ENCODE measurements at regions not wholly inside any gene's neighbourhood (a gene's known extent, or its start where the extent isn't known, plus 50 kb on each side); places are given as distances from the start of the nearest gene placed in this dataset.

- no peak for DNase-seq (ENCODE audit: low spot score)
Measured at GRCh38 chr16:72406390-72406789, 234.4 kb upstream of the PMFBP1 start.

- no peak for DNase-seq (ENCODE audit: low spot score)
Measured at GRCh38 chr16:72404299-72404698, 232.3 kb upstream of the PMFBP1 start.

- DNase-seq (ENCODE audit: low spot score), result no peak
Measured at GRCh38 chr16:72401084-72401361, 229.1 kb upstream of the PMFBP1 start.

GRCh38 chr16:72400257-72401083 lies 228.5 kb upstream of the PMFBP1 start:
- DNase-seq (ENCODE audit: low spot score), result peak; percentile 58

- no peak for DNase-seq (ENCODE audit: low spot score)
Measured at GRCh38 chr16:72399811-72400210, 227.9 kb upstream of the PMFBP1 start.

- no peak for DNase-seq (ENCODE audit: low spot score)
Measured at GRCh38 chr16:72397876-72398275, 225.9 kb upstream of the PMFBP1 start.

GRCh38 chr16:72394526-72394925 lies 222.6 kb upstream of the PMFBP1 start:
- DNase-seq (ENCODE audit: low spot score), result no peak

GRCh38 chr16:72389791-72390190 lies 217.8 kb upstream of the PMFBP1 start:
- DNase-seq (ENCODE audit: low spot score), result no peak

- DNase-seq (ENCODE audit: low spot score), result no peak
Measured at GRCh38 chr16:72388007-72388406, 216.1 kb upstream of the PMFBP1 start.

- DNase-seq (ENCODE audit: low spot score), result no peak
Measured at GRCh38 chr16:72384651-72385050, 212.7 kb upstream of the PMFBP1 start.

GRCh38 chr16:72380283-72380682 lies 208.3 kb upstream of the PMFBP1 start:
- no peak for DNase-seq (ENCODE audit: low spot score)

- no peak for DNase-seq (ENCODE audit: low spot score)
Measured at GRCh38 chr16:72373201-72373600, 201.2 kb upstream of the PMFBP1 start.

- DNase-seq (ENCODE audit: low spot score), result no peak
Measured at GRCh38 chr16:72372087-72373045, 200.4 kb upstream of the PMFBP1 start.

GRCh38 chr16:72371307-72372086 lies 199.5 kb upstream of the PMFBP1 start:
- peak; percentile 70 for DNase-seq (ENCODE audit: low spot score)

GRCh38 chr16:72369274-72369673 lies 197.3 kb upstream of the PMFBP1 start:
- no peak for DNase-seq (ENCODE audit: low spot score)

- no peak for DNase-seq (ENCODE audit: low spot score)
Measured at GRCh38 chr16:72367851-72368250, 195.9 kb upstream of the PMFBP1 start.

GRCh38 chr16:72362973-72363372 lies 191.0 kb upstream of the PMFBP1 start:
- DNase-seq (ENCODE audit: low spot score), result no peak

- no peak for DNase-seq (ENCODE audit: low spot score)
Measured at GRCh38 chr16:72362476-72362875, 190.5 kb upstream of the PMFBP1 start.

- no peak for DNase-seq (ENCODE audit: low spot score)
Measured at GRCh38 chr16:72357910-72358309, 186.0 kb upstream of the PMFBP1 start.

GRCh38 chr16:72355561-72355960 lies 183.6 kb upstream of the PMFBP1 start:
- no peak for DNase-seq (ENCODE audit: low spot score)

GRCh38 chr16:72349719-72350118 lies 177.8 kb upstream of the PMFBP1 start:
- DNase-seq (ENCODE audit: low spot score), result no peak

GRCh38 chr16:72332926-72333325 lies 161.0 kb upstream of the PMFBP1 start:
- no peak for DNase-seq (ENCODE audit: low spot score)
